Central memory CD8-positive, alpha-beta T cell (primary cell): ENCODE measurements at regions not wholly inside any gene's neighbourhood (a gene's known extent, or its start where the extent isn't known, plus 50 kb on each side); places are given as distances from the start of the nearest gene placed in this dataset.
"Not testable (repeated sequence)": the region's sequence is repeated elsewhere in the genome, so short reads cannot be mapped to it uniquely, and the experiment has no call there.

Experiments used
- ATAC-seq: fragments of 150-1000 bp; cut with Tn5 transposase; replicated peaks from 2 replicates; pipeline ENCODE4 v1.10.0; 2022; ENCODE audit warnings: mild to moderate bottlenecking, moderate FRiP score, moderate number of reproducible peaks; ENCODE audit not compliant: poor library complexity, severe bottlenecking; ENCODE audit errors: extremely low read depth
- DNase-seq, 2 donors: peaks; one replicate each; pipeline ENCODE4 v3.0.0; 2021; ENCODE audit warnings: low spot score in 2 of 2
- H3K27ac Mint-ChIP-seq: one replicate; pipeline ENCODE4 v1.8.0; 2022; ENCODE audit warnings: low read depth, mild to moderate bottlenecking, moderate library complexity, mixed read lengths
- H3K27me3 Mint-ChIP-seq: one replicate; pipeline ENCODE4 v1.8.0; 2022; ENCODE audit warnings: mixed read lengths
- H3K36me3 Mint-ChIP-seq: one replicate; pipeline ENCODE4 v1.8.0; 2022; ENCODE audit warnings: mild to moderate bottlenecking, moderate library complexity, mixed read lengths; ENCODE audit not compliant: insufficient read depth
- H3K4me1 Mint-ChIP-seq: one replicate; pipeline ENCODE4 v1.8.0; 2022; ENCODE audit warnings: mixed read lengths
- H3K4me3 Mint-ChIP-seq: one replicate; pipeline ENCODE4 v1.8.0; 2022; ENCODE audit warnings: mild to moderate bottlenecking, moderate library complexity, mixed read lengths
- H3K9me3 Mint-ChIP-seq: one replicate; pipeline ENCODE4 v1.8.0; 2022; ENCODE audit warnings: mixed read lengths

DNA sequence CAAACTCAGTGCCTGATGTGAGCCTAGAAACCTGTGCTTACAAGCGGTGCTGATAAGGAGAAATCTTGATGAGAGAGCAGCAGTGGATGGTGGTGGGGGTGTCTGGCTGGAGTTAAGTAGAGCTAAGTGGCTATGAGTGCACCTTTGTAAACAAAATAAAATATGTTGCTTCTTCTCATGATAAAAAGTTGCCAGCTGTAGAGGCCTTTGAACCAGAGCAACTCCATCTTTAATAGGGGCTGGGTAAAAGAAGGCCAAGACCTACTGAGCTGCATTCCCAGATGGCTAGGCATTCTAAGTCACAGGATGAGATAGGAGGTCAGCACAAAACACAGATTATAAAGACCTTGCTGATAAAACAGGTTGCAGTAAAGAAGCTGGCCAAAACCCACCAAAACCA is 107.6 kb upstream of the FAM3C start:
- Mint-ChIP-seq H3K4me1 (no peaks in the 10 kb centered on the region), H3K27me3 (peaks cover 10% of the 10 kb centered on the region), H3K36me3 (no peaks in the 10 kb centered on the region), H3K27ac (no peak overlapping the region), H3K4me3 (no peak overlapping the region), H3K9me3 (peaks cover 6% of the 10 kb centered on the region)
- DNase-seq (no peak), ATAC-seq (no peak)

DNA sequence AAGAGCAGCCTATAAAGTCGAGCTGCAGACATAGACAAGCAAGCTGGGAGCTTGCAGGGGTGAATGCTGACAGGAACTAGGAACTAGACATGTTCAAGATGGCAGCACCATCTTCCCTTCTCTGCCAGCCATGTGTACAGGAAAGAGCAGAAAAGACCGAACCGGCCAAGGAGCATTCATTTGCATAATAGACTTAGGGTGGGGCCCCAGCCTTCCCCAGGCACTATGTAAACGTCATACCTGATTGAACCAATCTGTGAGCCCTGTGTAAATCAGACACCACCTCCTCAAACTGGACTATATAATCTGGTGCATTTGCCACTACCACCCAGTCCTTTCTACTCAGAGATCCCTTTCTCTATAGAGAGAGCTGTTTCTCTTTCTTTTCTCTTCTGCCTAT is 106.9 kb upstream of the FAM3C start:
- Mint-ChIP-seq H3K9me3 (peaks cover 6% of the 10 kb centered on the region), H3K4me3 (no peak overlapping the region), H3K27ac (no peak overlapping the region), H3K27me3 (peaks cover 4% of the 10 kb centered on the region), H3K4me1 (no peaks in the 10 kb centered on the region), H3K36me3 (no peaks in the 10 kb centered on the region)
- DNase-seq (no peak), ATAC-seq (no peak)

DNA sequence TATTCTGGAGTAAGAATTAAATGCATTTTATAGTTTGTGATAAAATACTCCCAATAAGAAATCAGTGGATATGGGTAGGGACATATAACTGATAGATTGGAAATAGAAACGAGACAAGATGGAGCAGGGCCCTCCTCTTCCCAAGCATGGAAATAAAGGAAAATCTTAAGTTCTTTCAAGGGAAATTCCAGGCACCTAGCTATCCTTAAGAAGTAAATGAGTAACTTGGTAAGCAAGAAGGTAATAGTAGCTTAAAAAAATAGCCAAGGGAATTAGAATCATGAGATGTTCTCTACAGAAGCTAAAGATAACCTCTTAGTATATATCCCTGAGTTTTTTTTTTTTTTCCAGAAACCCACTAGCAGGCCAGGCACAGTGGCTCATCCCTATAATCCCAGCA is 105.5 kb upstream of the FAM3C start:
- H3K27ac Mint-ChIP-seq = no peak overlapping the region
- H3K36me3 Mint-ChIP-seq = no peaks in the 10 kb centered on the region
- no peaks in the 10 kb centered on the region for H3K27me3 Mint-ChIP-seq
- ATAC-seq = no peak
- no peak for DNase-seq
- no peaks in the 10 kb centered on the region for H3K4me1 Mint-ChIP-seq
- peaks cover 6% of the 10 kb centered on the region for H3K9me3 Mint-ChIP-seq
- no peak overlapping the region for H3K4me3 Mint-ChIP-seq

DNA sequence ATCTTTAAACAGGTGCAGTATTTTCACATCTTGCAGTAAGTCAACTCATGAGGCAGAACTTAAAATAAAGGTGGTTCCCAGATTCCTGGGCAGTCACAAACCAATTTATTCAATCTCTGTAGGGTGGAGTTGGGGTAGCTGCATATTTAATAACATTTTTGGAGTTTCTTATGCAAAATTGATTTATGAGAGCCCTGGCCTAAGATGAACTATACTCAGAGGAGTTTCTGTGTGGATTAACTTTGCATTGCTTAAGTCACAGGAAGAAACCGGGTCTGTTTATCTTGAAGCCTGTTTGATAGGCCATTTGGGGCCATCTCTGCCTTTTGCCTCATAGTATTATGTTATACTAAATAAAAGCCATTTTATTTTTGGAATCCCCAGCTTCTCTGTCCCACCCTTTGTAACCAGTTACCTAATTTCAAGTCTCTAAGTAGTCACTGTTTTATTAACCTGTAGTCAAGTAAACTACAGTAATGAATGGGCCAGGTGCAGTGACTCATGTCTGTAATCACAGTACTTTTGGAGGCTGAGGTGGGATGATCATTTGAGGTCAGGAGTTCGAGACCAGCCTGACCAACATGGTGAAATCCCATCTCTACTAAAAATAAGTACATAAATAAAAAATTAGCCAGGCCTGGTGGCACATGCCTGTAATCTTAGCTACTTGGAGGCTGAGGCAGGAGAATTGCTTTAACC is 104.4 kb upstream of the FAM3C start:
- Mint-ChIP-seq H3K9me3 (peaks cover 6% of the 10 kb centered on the region), H3K36me3 (no peaks in the 10 kb centered on the region), H3K4me3 (no peak overlapping the region), H3K4me1 (no peaks in the 10 kb centered on the region), H3K27ac (no peak overlapping the region), H3K27me3 (no peaks in the 10 kb centered on the region)
- no peak for ATAC-seq
- no peak for DNase-seq

- Mint-ChIP-seq H3K4me3 (no peak overlapping the region), H3K4me1 (no peaks in the 10 kb centered on the region), H3K27me3 (no peaks in the 10 kb centered on the region), H3K9me3 (peaks cover 2% of the 10 kb centered on the region), H3K36me3 (no peaks in the 10 kb centered on the region), H3K27ac (no peak overlapping the region)
- ATAC-seq = no peak
- no peak for DNase-seq
Measured at GRCh38 chr7:121499624-121500023, 103.5 kb upstream of the FAM3C start.

DNA sequence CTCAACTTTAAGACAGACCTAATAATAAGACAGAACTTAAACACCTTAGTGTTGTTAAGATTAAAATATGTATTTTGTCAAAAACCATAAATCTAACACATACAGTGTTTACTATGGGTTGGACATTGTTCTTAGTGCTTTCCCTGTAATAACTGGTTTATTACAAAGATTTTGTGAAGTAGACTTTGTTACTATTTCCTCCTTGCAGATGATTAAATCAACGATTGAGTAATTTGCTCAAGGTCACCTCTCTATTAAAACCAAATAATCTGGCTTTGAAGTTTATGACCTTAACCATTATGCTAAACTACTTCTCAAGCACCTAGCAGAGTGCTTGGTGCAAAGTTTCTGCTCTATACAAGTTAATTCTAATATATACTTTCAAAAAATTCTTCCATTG is 102.7 kb upstream of the FAM3C start:
- Mint-ChIP-seq H3K4me3 (no peak overlapping the region), H3K36me3 (no peaks in the 10 kb centered on the region), H3K27ac (no peak overlapping the region), H3K9me3 (no peaks in the 10 kb centered on the region), H3K27me3 (no peaks in the 10 kb centered on the region), H3K4me1 (no peaks in the 10 kb centered on the region)
- ATAC-seq = no peak
- no peak for DNase-seq

GRCh38 chr7:121497545-121497944 is 101.4 kb upstream of the FAM3C start:
- H3K4me1 Mint-ChIP-seq, H3K36me3 Mint-ChIP-seq, H3K9me3 Mint-ChIP-seq, H3K4me3 Mint-ChIP-seq, DNase-seq, ATAC-seq, H3K27ac Mint-ChIP-seq, H3K27me3 Mint-ChIP-seq: not testable (repeated sequence)

DNA sequence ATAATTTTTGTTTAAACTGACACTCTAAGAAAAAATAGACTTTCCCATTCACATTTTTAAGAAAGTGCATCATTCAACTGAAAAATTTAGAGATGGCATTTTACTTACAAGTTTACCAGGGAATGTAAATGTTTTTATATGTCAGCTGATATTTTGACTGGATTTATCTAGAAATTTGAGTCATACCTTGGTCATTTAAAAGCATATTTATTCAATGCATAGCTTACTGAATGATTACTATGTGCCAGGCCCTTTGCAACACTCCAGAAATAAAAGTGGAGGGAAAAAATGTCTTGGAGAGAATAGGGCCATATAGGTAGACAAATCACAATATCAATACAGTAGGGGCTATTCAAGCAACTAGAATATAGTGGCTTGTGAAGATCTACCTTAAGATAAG is 98.4 kb upstream of the FAM3C start:
- H3K27me3 Mint-ChIP-seq = peaks cover 10% of the 10 kb centered on the region
- H3K9me3 Mint-ChIP-seq = no peaks in the 10 kb centered on the region
- no peaks in the 10 kb centered on the region for H3K4me1 Mint-ChIP-seq
- no peak overlapping the region for H3K27ac Mint-ChIP-seq
- DNase-seq (no peak), ATAC-seq (no peak)
- no peak overlapping the region for H3K4me3 Mint-ChIP-seq
- H3K36me3 Mint-ChIP-seq = no peaks in the 10 kb centered on the region

- no peak for DNase-seq
- no peak overlapping the region for H3K4me3 Mint-ChIP-seq
- no peak overlapping the region for H3K27ac Mint-ChIP-seq
- no peaks in the 10 kb centered on the region for H3K4me1 Mint-ChIP-seq
- H3K9me3 Mint-ChIP-seq = no peaks in the 10 kb centered on the region
- peaks cover 10% of the 10 kb centered on the region for H3K27me3 Mint-ChIP-seq
- no peak for ATAC-seq
- H3K36me3 Mint-ChIP-seq = no peaks in the 10 kb centered on the region
Measured at GRCh38 chr7:121493553-121493952, 97.4 kb upstream of the FAM3C start.

DNA sequence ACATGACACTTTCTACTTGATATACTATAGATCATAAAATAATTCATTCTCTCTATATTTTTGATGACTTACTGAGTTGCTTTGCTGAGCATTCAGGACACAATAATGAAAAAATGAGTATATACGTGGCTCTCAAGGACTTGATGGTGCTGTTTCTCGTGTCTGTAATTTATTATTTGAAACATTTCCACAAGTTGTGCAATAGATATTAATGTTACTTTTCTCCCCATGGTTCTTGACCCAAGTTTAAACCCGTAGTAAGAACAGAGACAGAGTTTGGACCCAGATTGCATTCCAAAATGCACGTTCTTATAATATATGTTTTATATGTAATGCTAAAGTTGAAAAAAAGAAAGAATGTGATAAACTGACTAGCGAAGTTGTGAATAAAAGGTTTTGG is 94.2 kb upstream of the FAM3C start:
- no peaks in the 10 kb centered on the region for H3K9me3 Mint-ChIP-seq
- no peak for DNase-seq
- no peak overlapping the region for H3K4me3 Mint-ChIP-seq
- ATAC-seq = no peak
- no peaks in the 10 kb centered on the region for H3K4me1 Mint-ChIP-seq
- no peaks in the 10 kb centered on the region for H3K36me3 Mint-ChIP-seq
- peaks cover 10% of the 10 kb centered on the region for H3K27me3 Mint-ChIP-seq
- no peak overlapping the region for H3K27ac Mint-ChIP-seq

DNA sequence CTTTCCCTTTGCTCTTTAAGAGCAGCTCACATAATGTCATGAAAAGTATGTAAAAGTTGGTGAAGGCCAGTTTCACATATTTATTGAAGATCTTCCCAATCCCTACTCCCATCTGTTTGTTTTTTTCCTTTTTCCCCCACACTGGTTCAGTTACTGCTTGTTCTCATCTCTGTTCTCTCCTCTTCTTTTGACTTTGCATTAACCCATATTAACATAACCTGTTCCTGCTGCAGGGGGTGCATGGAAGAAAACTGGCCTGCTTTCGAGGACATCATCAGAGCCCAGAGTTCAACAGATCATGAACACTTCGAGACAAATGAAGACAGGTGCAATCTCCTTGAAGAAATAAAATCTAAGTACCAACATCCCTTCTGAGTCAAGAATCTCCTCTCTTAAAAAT is 93.3 kb upstream of the FAM3C start:
- no peaks in the 10 kb centered on the region for H3K4me1 Mint-ChIP-seq
- H3K36me3 Mint-ChIP-seq = no peaks in the 10 kb centered on the region
- H3K27me3 Mint-ChIP-seq = peaks cover 10% of the 10 kb centered on the region
- H3K9me3 Mint-ChIP-seq = no peaks in the 10 kb centered on the region
- DNase-seq (no peak), ATAC-seq (no peak)
- no peak overlapping the region for H3K4me3 Mint-ChIP-seq
- H3K27ac Mint-ChIP-seq = no peak overlapping the region

DNA sequence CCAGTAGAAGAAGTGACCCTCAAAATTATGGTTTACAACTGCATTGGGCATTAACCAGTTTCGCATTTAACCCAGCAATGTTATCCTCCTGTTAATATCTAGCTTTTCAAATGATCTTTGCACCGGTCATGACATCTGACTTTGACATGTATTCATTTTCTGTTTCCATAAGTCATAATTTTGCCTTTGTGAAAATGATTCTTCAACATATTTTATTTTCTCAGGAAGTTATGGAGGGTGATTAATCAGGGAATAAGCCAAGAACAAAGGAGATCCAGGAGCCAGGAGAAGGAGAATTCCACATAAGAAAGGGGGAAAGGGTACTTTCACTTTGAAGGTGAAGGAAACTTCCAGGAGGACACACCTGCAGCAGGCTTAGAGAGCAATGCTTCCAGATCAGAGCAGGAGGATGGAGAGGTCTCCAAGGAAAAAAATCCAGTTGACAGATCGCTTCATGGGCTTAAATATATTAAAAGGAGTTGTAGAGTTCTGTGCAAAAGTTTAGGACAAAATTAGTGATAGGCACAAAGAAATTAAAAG is 92.1 kb upstream of the FAM3C start:
- Mint-ChIP-seq H3K4me1 (no peaks in the 10 kb centered on the region), H3K4me3 (no peak overlapping the region), H3K9me3 (no peaks in the 10 kb centered on the region), H3K36me3 (no peaks in the 10 kb centered on the region), H3K27ac (no peak overlapping the region), H3K27me3 (peaks cover 10% of the 10 kb centered on the region)
- DNase-seq = no peak
- no peak for ATAC-seq

DNA sequence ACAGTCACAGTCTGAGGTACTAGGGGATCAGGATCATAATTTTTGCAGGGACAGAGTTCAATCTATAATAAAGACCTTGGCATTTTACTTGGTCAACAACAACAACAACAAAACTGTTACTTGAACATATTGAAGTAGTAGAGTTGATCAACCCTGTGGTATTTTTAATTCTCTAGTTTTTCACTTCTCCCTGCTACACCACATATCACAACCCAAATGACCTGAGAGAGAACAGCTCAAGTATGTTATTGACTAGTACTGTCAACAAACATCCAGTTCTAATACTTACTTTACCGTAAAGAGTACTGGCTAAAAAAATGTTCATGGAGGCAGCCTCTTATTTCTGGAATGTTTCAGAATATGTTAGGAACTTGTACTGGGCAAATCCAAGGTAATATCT is 90.5 kb upstream of the FAM3C start:
- no peak overlapping the region for H3K4me3 Mint-ChIP-seq

More for the DNA sequence above, 90.5 kb upstream of the FAM3C start:
- Mint-ChIP-seq H3K9me3 (no peaks in the 10 kb centered on the region), H3K27me3 (peaks cover 7% of the 10 kb centered on the region), H3K4me1 (no peaks in the 10 kb centered on the region), H3K27ac (no peak overlapping the region), H3K36me3 (no peaks in the 10 kb centered on the region)
- ATAC-seq (no peak), DNase-seq (no peak)
